ENCODE measurements at regions not wholly inside any gene's neighbourhood (a gene's known extent, or its start where the extent isn't known, plus 50 kb on each side); places are given as distances from the start of the nearest gene placed in this dataset.

GRCh38 chr10:113427236-113427735 is 125.6 kb upstream of the HABP2 start:
- TF ChIP-seq CTCF (IDR thresholded peaks at IDR 0.05; ENCODE audit: insufficient read depth, low read depth, low read length) = no peak
- H3K4me3 ChIP-seq (ENCODE audit: low read depth, low read length) = no peak overlapping the region
- DNase-seq (ENCODE audit: low read depth) = no peak

- TF ChIP-seq CTCF (IDR thresholded peaks at IDR 0.05; ENCODE audit: insufficient read depth, low read depth, low read length) = no peak
- DNase-seq (ENCODE audit: low read depth) = no peak
- H3K4me3 ChIP-seq (ENCODE audit: low read depth, low read length) = no peak overlapping the region
Measured at GRCh38 chr10:113427811-113428558, 124.9 kb upstream of the HABP2 start.

GRCh38 chr10:113430634-113431397 is 122.0 kb upstream of the HABP2 start:
- no peak for TF ChIP-seq CTCF (IDR thresholded peaks at IDR 0.05; ENCODE audit: insufficient read depth, low read depth, low read length)
- no peak overlapping the region for H3K4me3 ChIP-seq (ENCODE audit: low read depth, low read length)
- no peak for DNase-seq (ENCODE audit: low read depth)

- H3K4me3 ChIP-seq (ENCODE audit: low read depth, low read length) = no peak overlapping the region
- no peak for TF ChIP-seq CTCF (IDR thresholded peaks at IDR 0.05; ENCODE audit: insufficient read depth, low read depth, low read length)
- DNase-seq (ENCODE audit: low read depth) = no peak
Measured at GRCh38 chr10:113431398-113432160, 121.3 kb upstream of the HABP2 start.

- TF ChIP-seq CTCF (IDR thresholded peaks at IDR 0.05; ENCODE audit: insufficient read depth, low read depth, low read length) = no peak
- DNase-seq (ENCODE audit: low read depth) = no peak
- H3K4me3 ChIP-seq (ENCODE audit: low read depth, low read length) = no peak overlapping the region
Measured at GRCh38 chr10:113433711-113434110, 119.1 kb upstream of the HABP2 start.

- TF ChIP-seq CTCF (IDR thresholded peaks at IDR 0.05; ENCODE audit: insufficient read depth, low read depth, low read length) = no peak
- H3K4me3 ChIP-seq (ENCODE audit: low read depth, low read length) = no peak overlapping the region
- no peak for DNase-seq (ENCODE audit: low read depth)
Measured at GRCh38 chr10:113434315-113434714, 118.5 kb upstream of the HABP2 start.

Measured in fibroblast of villous mesenchyme (primary cell).